SH-SY5Y (cell line): ENCODE measurements at regions not wholly inside any gene's neighbourhood (a gene's known extent, or its start where the extent isn't known, plus 50 kb on each side); places are given as distances from the start of the nearest gene placed in this dataset.

Experiments
- GATA2 ChIP-seq: IDR thresholded peaks from 2 replicates; pipeline ENCODE4 v1.6.1; 2011; ENCODE audit warnings: mild to moderate bottlenecking, low read depth, low read length
- GATA3 ChIP-seq: IDR thresholded peaks from 2 replicates; pipeline ENCODE4 v1.6.1; 2011; ENCODE audit warnings: low read depth, mild to moderate bottlenecking, low read length, moderate library complexity

DNA sequence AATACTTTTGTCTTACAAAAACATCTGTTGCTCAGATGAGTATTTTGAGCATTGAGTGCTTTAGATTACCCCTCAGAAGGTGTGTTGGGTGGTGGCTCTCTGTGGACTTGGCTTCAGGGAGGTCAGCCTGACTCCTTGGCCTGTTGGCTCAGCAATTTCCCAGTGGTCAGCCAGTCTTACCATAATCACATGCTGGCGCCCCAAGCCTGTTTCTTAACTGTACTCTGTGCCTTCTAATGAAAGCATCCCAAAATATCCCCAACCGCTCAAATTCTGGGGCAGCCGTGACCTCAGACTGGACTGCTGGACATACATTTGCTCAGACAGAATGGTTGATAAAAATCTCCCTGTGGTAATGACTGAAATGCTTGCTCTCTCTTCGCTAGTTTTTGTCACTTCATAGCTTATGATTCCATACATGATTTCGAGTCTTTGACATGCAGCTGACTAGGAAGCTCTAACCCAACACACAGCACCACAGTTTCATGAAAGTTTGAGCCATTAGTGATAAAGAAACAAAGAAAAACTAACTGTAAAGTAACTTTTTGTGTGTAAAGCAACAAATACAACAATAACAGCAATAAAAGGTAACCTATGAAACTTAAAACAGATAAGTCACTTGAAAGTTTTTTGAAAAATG is 562.2 kb upstream of the MEF2C start:
- TF ChIP-seq GATA2: no peak
- TF ChIP-seq GATA3: no peak
